Stimulated activated CD8-positive, alpha-beta memory T cell treated with anti-CD3 and anti-CD28 coated beads, Interleukin-15, amount 100 ng/mL, for 24 hours (primary cell): ENCODE measurements at regions not wholly inside any gene's neighbourhood (a gene's known extent, or its start where the extent isn't known, plus 50 kb on each side); places are given as distances from the start of the nearest gene placed in this dataset.

Experiments used
- DNase-seq: peaks from one replicate; pipeline ENCODE4 v3.0.0-alpha.2; 2020; ENCODE audit warnings: low read depth

GRCh38 chrX:39335513-39336235, 534.4 kb downstream of the MID1IP1 start:
- DNase-seq, result no peak

- DNase-seq, result no peak
These were observed 535.5 kb downstream of the MID1IP1 start for GRCh38 chrX:39336671-39337311.

- no peak for DNase-seq
These were observed 536.2 kb downstream of the MID1IP1 start for GRCh38 chrX:39337451-39337850.

GRCh38 chrX:39338583-39338982, 537.3 kb downstream of the MID1IP1 start:
- no peak for DNase-seq

GRCh38 chrX:39356119-39356807, 555.0 kb downstream of the MID1IP1 start:
- DNase-seq, result no peak

DNA sequence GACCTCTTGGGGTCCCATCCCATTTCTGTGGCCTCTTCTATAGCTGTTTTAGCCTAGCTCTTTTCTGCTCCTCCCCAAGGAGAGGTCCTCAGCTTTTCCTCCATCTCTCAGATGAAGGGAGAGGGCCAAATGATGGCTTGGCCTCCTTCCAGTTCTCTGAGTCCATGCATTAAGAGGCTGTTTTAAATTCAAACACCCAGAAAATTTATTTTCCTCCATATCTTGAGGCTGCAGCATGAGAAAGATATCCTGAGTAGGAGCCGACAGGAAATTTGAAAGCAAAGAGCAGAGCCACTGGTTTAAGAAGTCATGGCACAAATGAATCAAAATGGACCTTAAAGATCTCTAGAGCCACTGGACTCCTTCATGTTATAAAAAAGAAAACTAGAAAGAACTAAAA, 558.8 kb downstream of the MID1IP1 start:
- DNase-seq, result no peak

- DNase-seq, result no peak
These were observed 560.5 kb downstream of the MID1IP1 start for GRCh38 chrX:39361736-39362135.

- no peak for DNase-seq
These were observed 566.2 kb downstream of the MID1IP1 start for GRCh38 chrX:39367416-39367815.

DNA sequence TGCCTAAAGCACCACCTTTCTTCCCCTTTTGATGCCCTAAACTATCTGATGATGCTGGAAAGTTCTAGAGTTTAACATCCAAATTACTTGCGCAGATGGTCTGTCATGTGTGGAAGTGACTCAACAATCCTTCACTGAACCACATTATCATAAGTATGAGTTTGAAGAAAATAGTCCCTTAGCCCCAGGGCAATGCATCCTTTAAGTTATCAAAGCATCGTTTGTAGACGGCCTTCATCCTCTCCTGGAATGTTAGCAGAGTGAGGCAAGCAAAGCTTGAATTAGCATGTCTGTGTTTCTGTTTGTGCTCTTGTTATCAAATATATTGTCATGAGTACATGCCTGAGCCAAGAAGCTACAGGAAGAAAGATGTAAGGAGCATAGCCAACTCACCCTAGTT, 570.9 kb downstream of the MID1IP1 start:
- no peak for DNase-seq

DNA sequence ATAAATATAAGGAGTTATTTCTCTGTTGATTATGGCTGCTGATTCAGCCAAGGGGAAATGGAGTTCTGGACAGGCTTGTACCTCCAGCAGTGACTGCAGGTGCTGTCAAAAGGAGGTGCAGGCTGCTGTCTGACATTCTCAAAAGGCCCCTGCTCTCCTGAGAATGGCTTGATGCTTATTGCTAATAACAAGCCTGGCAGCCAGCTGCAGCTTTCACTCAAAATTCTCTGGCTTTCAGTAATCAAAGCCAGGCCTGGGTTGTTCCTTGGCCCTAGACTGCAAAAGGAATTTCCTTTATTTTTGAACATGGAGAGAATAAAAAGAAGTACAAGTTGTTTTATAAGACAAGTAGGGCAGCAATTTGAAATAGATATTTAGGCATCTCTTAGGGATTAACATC, 575.9 kb downstream of the MID1IP1 start:
- DNase-seq, result no peak

DNA sequence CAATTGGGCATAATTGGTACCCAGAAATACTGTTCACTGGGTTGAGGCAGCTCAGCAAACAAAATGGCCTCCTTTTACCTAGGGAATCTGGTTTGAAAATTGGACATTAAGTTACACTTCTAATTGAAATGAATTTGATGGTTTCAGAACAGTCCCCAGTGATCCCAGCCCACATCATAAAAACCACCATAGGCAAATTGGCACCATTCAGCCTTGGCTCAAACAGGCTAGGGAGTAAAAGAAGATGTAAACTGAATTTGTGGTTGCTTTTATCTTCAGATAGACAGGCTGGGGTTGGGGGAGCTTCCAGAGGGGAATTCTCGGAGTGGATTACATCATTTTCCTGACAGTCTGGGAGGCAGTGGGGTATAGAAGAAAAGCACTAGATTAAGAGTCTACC, 576.5 kb downstream of the MID1IP1 start:
- DNase-seq, result no peak

DNA sequence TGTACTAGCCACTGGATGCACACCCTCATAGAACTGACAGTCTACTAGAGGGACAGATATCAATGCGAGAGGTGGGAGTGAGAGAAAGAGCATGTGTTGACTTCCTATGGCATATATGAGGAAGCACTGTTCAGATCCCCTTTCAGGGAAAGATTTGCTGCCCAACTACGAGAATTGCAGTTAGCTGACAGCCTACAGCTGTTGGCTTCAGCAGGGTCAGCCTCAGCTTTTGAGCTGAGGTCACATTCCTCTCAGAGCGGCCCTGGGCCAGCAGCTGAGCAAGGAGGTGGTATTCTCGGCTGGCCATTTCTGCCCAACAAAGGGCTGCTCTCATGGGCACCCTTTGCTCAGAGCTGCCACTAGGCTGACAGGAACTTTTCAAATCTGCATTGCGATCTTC, 580.2 kb downstream of the MID1IP1 start:
- DNase-seq, result no peak

DNA sequence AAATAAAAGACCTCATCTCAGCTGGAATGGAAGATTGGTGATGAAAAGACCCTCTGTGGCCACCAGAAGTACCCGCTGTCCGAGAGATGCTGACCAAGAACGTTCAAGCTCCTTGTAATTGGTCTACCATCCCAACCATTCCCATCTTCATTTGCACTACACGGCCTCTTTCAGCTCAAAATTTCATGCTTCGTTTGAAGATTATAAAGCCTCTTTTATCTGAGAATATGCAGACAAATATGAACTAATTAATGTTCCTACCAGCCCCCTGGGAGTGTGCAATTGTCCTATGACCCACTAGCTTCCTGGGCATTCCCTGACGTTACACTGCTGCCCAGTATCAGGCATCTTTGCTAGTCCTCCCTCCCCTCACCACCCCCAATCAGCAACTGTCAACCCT, 583.7 kb downstream of the MID1IP1 start:
- DNase-seq, result no peak

DNA sequence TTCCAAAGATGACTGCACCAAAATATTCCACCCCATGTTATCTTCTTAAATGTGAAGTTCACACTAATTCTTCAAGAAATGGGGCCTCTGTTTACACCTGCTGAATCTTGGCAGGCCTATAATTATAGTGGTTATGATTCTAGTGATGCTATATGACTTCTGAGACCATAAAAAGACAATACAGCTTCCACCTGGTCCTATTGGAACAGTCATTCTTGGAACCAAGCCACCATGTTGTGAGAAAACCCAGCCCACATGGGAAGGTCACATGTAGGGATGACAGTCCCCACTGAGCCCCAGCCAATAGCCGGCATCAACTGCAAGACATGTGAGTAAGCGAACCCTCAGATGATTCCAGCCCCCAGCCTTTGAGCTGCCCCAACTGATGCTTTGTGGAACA, 587.5 kb downstream of the MID1IP1 start:
- DNase-seq, result no peak

- no peak for DNase-seq
These were observed 595.2 kb downstream of the MID1IP1 start for GRCh38 chrX:39396358-39396995.

- DNase-seq, result no peak
These were observed 596.4 kb downstream of the MID1IP1 start for GRCh38 chrX:39397561-39398199.

DNA sequence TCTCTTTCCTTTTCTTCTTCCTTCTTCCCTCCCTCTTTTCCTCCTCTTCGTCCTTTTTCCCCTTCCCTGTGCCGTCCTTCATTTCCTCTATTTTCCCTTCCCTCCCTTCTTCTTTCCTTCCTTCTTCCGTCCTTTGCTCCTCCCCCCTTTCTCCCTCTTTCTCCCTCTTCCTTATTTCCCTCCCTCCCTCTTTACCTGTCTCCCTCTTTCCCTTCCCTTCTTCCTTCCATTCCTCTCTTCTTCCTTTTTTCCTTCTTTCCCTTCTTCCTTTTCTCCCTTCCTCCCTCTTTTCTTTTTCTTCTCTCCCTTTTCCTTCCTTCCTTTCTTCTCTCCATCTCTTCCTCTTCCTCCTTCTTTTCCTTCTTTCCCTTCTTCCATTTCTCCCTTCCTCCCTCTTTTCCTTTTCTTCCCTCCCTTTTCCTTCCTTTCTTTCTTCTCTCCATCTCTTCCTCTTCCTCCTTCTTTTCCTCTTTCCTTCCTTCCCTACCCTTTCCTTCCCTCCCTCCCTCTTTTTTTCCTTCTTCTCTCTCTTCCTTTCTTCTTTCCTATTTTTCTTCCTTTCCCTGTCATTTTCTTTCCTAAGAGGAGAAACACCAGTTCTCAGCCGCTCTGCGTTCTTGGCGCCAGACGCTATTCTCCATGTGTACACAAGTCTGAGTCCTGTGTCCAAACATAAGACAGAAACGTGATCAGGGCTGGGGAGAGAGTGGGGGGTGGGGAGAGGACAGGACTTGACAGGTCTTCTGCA, 597.1 kb downstream of the MID1IP1 start:
- DNase-seq, result no peak

DNA sequence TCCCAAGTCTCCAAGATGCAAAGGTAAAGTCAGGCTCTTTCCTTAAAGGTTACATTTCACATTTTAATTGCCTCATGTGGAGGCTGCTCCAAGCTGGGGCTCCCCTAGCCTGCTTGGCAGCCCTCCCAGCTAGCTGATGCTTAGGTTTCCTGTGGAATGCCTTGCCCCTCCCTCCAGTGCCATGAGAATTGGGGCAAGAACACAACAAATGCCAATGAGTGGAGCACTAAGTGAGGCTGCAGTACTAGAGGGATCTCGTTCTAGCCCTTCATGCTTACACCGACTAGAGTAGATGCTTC, 597.7 kb downstream of the MID1IP1 start:
- DNase-seq, result no peak

DNA sequence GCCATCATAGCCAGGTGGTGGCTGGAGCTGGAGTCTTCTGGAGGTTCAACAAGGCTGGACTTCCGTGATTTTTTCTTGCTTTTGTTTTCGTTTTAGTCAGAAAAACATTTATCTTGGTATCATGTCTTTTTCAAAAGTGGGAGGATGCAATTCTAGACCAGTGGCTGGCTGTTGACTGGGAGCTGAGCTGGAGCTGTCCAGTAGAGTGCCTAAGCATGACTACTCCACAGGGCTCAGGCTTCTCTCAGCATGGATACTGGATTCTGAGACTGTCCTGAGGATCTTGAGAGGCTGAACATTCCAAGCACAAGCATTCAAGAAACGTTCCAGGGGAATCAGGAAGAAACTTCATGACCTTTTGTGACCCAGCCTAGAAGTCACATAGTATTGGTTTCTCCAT, 598.1 kb downstream of the MID1IP1 start:
- DNase-seq, result no peak

GRCh38 chrX:39401483-39402110, 600.3 kb downstream of the MID1IP1 start:
- DNase-seq, result no peak

GRCh38 chrX:39402158-39402557, 600.9 kb downstream of the MID1IP1 start:
- no peak for DNase-seq
